AG09309 (cell line): ENCODE measurements at regions not wholly inside any gene's neighbourhood (a gene's known extent, or its start where the extent isn't known, plus 50 kb on each side); places are given as distances from the start of the nearest gene placed in this dataset.

Experiments used
- DNase-seq: peaks from one replicate; pipeline ENCODE4 v3.0.0-alpha.2; 2010; ENCODE audit warnings: low read depth
- H3K4me3 ChIP-seq: 2 replicates; pipeline ENCODE4 v1.5.1; 2011; ENCODE audit warnings: mild to moderate bottlenecking, low read depth, low read length, moderate library complexity; ENCODE audit not compliant: control insufficient read depth
- TF ChIP-seq, protein P1 (sequence below): IDR thresholded peaks from 2 replicates; pipeline ENCODE4 v1.5.1; 2011; ENCODE audit warnings: mild to moderate bottlenecking, low read depth, low read length, inconsistent platforms; ENCODE audit not compliant: insufficient read depth, control insufficient read depth; ENCODE audit errors: missing control alignments

GRCh38 chrX:85591536-85591935, 212.1 kb upstream of the POF1B start:
- TF ChIP-seq, protein P1, sequence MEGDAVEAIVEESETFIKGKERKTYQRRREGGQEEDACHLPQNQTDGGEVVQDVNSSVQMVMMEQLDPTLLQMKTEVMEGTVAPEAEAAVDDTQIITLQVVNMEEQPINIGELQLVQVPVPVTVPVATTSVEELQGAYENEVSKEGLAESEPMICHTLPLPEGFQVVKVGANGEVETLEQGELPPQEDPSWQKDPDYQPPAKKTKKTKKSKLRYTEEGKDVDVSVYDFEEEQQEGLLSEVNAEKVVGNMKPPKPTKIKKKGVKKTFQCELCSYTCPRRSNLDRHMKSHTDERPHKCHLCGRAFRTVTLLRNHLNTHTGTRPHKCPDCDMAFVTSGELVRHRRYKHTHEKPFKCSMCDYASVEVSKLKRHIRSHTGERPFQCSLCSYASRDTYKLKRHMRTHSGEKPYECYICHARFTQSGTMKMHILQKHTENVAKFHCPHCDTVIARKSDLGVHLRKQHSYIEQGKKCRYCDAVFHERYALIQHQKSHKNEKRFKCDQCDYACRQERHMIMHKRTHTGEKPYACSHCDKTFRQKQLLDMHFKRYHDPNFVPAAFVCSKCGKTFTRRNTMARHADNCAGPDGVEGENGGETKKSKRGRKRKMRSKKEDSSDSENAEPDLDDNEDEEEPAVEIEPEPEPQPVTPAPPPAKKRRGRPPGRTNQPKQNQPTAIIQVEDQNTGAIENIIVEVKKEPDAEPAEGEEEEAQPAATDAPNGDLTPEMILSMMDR, result no peak
- DNase-seq, result no peak
- no peak overlapping the region for H3K4me3 ChIP-seq

DNA sequence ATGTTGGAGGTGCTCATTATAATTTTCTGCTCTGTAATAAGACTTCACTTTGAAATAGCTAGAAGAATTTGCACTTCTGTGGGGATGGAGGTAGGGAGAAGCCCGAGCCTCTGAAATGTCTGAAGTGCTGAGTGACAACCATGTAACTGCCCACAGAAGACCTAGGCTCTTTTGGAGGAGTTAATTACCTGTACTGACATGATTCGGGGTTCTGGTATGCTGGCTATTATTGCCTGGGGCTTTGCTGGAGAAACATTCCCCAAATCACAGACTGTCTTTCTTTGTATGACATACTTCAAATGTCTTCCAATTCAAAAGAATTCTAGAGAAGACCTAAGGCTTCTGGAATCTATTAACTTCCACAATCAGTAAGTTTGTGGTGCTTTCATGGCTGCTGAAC, 211.2 kb upstream of the POF1B start:
- TF ChIP-seq, protein P1, result no peak
- DNase-seq, result no peak
- H3K4me3 ChIP-seq, result no peak overlapping the region

DNA sequence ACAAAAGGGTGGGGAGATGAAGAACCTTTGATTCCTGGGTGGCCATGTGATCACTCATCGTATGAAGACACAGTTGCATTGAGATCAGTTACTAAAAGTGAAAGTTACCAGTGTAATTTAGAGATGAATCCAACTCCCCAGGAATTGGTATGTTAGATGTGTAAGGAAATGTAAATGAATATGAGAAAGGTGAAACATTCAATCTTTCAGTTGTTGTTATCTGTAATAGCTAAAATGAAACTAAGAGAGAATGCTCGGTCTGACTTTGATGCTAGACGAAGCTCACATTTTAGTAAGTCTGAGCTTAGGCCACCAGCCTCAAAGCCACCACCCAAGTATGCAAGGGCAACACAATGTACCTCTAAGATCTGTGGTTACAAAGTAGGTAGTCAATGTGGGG, 194.3 kb upstream of the POF1B start:
- no peak overlapping the region for H3K4me3 ChIP-seq
- DNase-seq, result no peak
- TF ChIP-seq, protein P1, result no peak

GRCh38 chrX:85570496-85570895, 191.0 kb upstream of the POF1B start:
- TF ChIP-seq, protein P1, result no peak
- no peak overlapping the region for H3K4me3 ChIP-seq
- DNase-seq, result no peak

GRCh38 chrX:85569686-85570085, 190.2 kb upstream of the POF1B start:
- no peak overlapping the region for H3K4me3 ChIP-seq
- TF ChIP-seq, protein P1, result no peak
- no peak for DNase-seq

DNA sequence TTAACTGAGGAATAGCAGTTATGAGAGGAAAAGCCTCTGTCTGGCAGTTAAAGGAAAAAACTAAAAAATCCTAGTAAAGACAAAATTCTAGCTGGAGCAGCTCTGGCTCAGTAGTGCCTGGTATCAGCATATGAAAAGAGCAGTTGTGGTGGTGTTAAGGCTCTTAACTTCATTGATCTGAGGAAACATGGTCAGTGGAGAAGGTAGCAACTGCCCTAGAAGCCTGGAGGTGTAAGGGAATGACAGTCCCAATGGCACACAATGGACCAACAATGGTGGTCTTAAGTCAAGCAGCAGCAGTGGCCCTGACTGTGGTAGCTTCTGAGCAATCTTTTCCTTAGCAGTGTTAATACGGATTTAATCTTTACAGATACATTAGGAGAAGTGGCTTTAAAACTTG, 189.6 kb upstream of the POF1B start:
- DNase-seq, result no peak
- TF ChIP-seq, protein P1, result no peak
- no peak overlapping the region for H3K4me3 ChIP-seq

DNA sequence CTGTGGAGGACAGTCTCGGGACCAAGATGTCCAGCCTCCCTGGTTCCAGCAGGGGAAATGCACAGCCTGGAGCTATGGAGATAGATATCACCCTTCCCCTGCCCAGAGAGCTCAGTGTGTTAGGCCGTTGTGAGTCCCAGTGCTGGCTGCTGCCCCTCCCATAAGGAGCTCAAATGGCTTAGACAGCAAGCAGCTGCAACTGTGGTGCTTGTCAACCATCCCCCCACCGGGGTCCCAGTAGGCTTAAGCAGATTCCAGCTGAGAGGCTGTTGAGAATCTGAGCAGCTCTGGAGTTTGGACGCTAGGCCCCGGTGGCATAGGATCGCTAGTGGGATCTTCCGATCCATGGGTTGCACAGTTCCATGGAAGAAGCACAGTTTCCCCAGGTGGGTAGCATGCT, 181.8 kb upstream of the POF1B start:
- TF ChIP-seq, protein P1, result no peak
- H3K4me3 ChIP-seq, result no peak overlapping the region
- no peak for DNase-seq
